GM21529 (cell line): ENCODE measurements at regions not wholly inside any gene's neighbourhood (a gene's known extent, or its start where the extent isn't known, plus 50 kb on each side); places are given as distances from the start of the nearest gene placed in this dataset.
"Not testable (repeated sequence)": the region's sequence is repeated elsewhere in the genome, so short reads cannot be mapped to it uniquely, and the experiment has no call there.

Experiments used
- ATAC-seq: cut with Tn5 transposase; IDR thresholded peaks from one replicate; pipeline ENCODE4 v1.9.1; 2021; ENCODE audit not compliant: unreplicated experiment

DNA sequence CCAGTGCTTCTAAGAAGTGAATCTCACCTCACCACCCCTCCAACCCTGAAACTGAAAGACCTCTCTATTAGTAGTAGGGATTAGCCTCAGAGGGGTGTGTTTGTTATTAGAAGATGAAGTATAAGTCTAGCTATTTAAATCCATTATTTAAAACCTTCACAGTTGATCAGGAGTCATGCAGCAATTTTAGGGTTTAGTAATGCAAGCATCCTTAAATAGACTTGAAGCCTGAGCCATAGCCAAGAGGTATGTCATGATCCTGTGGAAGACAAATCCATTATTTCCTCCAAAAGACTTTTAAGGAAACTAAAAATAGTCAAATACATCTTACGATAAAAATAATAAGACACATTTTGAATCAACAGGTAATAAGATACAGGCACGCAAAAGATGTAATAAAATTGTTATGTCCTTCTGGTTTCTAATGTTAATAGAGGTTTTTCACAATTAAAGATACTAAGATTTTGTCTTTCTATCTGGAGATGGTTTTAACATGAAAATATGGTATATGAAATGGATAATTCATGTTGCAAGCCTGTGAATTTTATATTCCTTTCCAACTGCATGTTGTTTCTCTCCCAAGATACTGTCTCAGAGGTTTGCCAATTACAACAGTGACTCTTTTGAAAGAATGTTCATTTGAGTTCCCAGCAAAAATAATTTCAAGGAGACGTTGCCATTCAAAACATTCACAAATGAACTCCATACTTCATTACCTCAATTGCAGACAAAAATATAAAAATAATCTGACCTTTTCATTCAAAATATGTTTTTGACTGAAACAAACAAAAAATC is 68.0 kb downstream of the LUZP4 start:
- no peak for ATAC-seq

DNA sequence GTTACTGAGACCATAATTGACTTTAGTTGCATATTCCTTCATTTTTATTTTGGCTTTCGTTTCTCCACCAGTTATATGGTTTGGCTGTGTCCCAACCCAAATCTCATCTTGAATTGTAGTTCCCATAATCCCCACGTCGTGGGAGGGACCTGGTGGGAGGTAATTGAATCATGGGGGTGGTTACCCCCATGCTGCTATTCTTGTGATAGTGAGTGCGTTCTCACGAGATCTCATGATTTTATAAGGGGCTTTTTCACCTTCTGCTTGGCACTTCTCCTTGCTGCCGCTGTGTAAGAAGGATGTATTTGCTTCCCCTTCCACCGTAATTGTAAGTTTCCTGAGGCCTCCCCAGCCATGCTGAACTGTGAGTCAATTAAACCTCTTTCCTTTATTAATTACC is 70.0 kb downstream of the LUZP4 start:
- ATAC-seq = not testable (repeated sequence)

- no peak for ATAC-seq
Observed at GRCh38 chrX:115360220-115360781, 70.8 kb downstream of the LUZP4 start.

GRCh38 chrX:115362334-115363095 is 73.0 kb downstream of the LUZP4 start:
- no peak for ATAC-seq

DNA sequence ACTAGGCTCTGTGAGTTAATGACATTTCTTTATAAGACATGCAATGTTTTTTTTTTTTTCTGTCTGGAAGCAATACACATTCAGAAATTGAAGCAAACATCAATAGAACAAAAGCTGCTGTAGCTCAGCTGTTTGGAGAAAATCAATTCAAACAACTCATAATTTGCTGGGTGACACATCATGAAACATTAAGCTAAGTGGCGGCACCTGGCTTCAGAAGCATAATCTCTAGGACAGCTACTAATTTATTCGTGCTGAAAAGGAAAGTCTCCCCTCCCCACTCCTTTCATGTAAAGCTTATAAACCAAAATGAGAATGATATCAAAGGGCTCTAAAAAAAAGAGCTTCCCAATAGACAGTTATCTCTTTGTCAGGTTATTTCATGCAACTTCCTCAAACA is 73.9 kb downstream of the LUZP4 start:
- no peak for ATAC-seq

GRCh38 chrX:115363897-115364296 is 74.4 kb downstream of the LUZP4 start:
- ATAC-seq = no peak

DNA sequence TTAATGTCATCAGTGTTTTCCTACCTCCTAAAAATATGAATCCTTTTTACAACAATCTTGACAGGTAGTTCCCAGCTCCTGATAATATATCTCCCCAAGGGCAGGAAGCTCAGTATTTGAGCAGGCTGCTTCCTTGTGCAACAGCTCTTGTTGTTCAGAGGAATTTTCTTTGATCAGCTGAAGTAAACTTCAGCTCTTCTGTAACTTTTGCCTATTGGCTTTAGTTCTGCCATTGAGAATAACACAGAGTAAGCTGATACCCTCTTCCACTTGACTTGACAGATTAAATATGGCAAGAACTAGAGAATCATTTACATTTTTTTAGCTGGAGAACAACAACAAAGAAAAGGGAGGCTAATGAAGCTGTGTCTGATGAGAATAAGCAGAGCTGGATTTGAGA is 75.2 kb downstream of the LUZP4 start:
- ATAC-seq = no peak

GRCh38 chrX:115366535-115366934 is 77.0 kb downstream of the LUZP4 start:
- ATAC-seq = no peak

- no peak for ATAC-seq
Observed at GRCh38 chrX:115367455-115367854, 77.9 kb downstream of the LUZP4 start.

- no peak for ATAC-seq
Observed at GRCh38 chrX:115367951-115368350, 78.4 kb downstream of the LUZP4 start.

DNA sequence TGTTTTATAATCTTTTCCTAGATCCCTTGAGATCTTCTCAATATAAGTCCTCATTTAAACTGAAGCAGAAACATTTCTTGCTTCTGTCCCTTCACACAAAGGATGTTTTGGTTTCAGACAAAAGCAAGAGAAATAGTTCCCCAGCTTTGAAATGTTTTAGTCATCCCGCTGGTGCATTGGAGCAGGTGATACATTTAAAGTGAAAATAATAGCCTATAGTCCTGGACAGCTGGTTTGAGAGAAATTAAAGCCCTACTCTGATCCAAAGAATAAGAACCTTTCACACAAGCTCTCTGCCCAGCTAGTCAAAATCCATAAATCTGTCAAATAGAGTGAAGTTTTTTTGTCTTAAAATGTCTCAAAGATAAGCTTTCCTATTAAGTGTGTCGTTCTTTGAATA is 79.4 kb downstream of the LUZP4 start:
- ATAC-seq = no peak

DNA sequence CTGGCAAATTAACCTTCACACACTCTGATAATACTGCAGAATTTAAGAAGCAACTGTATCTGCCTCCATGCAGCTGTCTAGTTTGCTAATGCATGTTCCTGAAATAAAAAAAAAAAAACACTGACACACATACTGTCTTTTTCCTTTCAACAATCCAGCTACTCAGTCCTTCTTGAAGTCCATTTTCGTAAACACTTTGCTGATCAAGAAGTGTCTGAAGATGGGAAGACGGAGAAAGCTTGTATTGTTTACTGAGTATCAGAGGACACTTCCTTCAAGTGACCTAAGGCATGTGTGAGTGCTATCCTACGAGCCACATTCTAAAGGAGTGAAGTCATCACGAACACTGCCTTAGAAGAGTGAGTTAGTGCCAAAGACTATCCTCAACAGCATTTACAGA is 82.6 kb downstream of the LUZP4 start:
- no peak for ATAC-seq

- ATAC-seq = no peak
Observed at GRCh38 chrX:115373308-115373707, 83.8 kb downstream of the LUZP4 start.

GRCh38 chrX:115378471-115378870 is 89.0 kb downstream of the LUZP4 start:
- ATAC-seq = no peak

- ATAC-seq = no peak
Observed at GRCh38 chrX:115387327-115387726, 97.8 kb downstream of the LUZP4 start.

GRCh38 chrX:115388879-115389278 is 99.4 kb downstream of the LUZP4 start:
- ATAC-seq = no peak

GRCh38 chrX:115390078-115390477 is 100.6 kb downstream of the LUZP4 start:
- ATAC-seq = no peak

GRCh38 chrX:115392031-115392430 is 102.5 kb downstream of the LUZP4 start:
- ATAC-seq = no peak

GRCh38 chrX:115392871-115393270 is 103.4 kb downstream of the LUZP4 start:
- ATAC-seq = no peak

GRCh38 chrX:115393271-115393670 is 103.8 kb downstream of the LUZP4 start:
- ATAC-seq = no peak

DNA sequence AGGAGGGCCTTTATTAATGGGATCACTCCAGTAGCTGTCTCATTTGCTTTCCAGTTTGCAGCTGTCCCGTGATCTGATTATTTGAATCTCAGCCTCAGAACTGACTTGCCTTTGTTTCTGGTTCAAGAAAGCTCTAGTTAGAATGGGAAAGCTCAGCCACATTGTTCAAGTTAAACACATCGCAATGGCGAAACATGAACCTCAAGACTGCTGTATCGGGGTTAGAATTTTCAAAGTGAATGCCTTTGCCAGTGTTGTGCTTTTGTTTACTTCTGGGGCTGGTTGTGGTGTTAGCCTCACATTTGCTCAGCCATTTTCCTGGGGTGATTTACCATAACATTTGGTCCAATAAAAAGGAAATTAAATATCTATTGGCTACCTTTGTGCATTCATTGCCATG is 105.3 kb downstream of the LUZP4 start:
- not testable (repeated sequence) for ATAC-seq

- no peak for ATAC-seq
Observed at GRCh38 chrX:115399306-115399705, 109.8 kb downstream of the LUZP4 start.
